Liver (tissue), 3 donors: ENCODE measurements at regions not wholly inside any gene's neighbourhood (a gene's known extent, or its start where the extent isn't known, plus 50 kb on each side); places are given as distances from the start of the nearest gene placed in this dataset.

Experiments used
- ATF3 ChIP-seq: IDR thresholded peaks from 2 replicates; pipeline ENCODE4 v1.6.1; 2016; ENCODE audit warnings: antibody characterized with exemption
- CTCF ChIP-seq: fragments of 150-350 bp; IDR thresholded peaks from 2 replicates; pipeline ENCODE4 v1.5.1; 2017; ENCODE audit warnings: improper control_type of control experiment, low read depth, low read length; ENCODE audit not compliant: missing input control
- EGR1 ChIP-seq, 2 donors: IDR thresholded peaks; 2 replicates each; pipeline ENCODE4 v1.6.1; 2016 to 2018; ENCODE audit warnings: antibody characterized with exemption in 2 of 2, low read depth in 2 of 2
- FOXA1 ChIP-seq: IDR thresholded peaks from 2 replicates; pipeline ENCODE4 v1.6.1; 2016; ENCODE audit warnings: antibody characterized with exemption
- JUND ChIP-seq, 2 donors: IDR thresholded peaks; 2 replicates each; pipeline ENCODE4 v1.6.1; 2016; ENCODE audit warnings: antibody characterized with exemption in 2 of 2
- MAX ChIP-seq: IDR thresholded peaks from 2 replicates; pipeline ENCODE4 v1.6.1; 2016; ENCODE audit warnings: antibody characterized with exemption
- RAD21 ChIP-seq, 2 donors: IDR thresholded peaks; 2 replicates each; pipeline ENCODE4 v1.6.1; 2016; ENCODE audit warnings: antibody characterized with exemption in 2 of 2, mild to moderate bottlenecking in 2 of 2
- RXRA ChIP-seq, 2 donors: IDR thresholded peaks; 2 replicates each; pipeline ENCODE4 v1.6.1; 2017 to 2018; ENCODE audit warnings: antibody characterized with exemption in 2 of 2, mild to moderate bottlenecking in 1 of 2
- SP1 ChIP-seq: IDR thresholded peaks from 2 replicates; pipeline ENCODE4 v1.6.1; 2018; ENCODE audit warnings: antibody characterized with exemption, mild to moderate bottlenecking
- YY1 ChIP-seq: IDR thresholded peaks from 2 replicates; pipeline ENCODE4 v1.6.1; 2016; ENCODE audit warnings: antibody characterized with exemption, mild to moderate bottlenecking
- TF ChIP-seq, protein P1 (sequence below): IDR thresholded peaks from 2 replicates; pipeline ENCODE4 v1.6.1; 2016; ENCODE audit warnings: antibody characterized with exemption
- donor health status: healthy.
- donor health status: healthy.

DNA sequence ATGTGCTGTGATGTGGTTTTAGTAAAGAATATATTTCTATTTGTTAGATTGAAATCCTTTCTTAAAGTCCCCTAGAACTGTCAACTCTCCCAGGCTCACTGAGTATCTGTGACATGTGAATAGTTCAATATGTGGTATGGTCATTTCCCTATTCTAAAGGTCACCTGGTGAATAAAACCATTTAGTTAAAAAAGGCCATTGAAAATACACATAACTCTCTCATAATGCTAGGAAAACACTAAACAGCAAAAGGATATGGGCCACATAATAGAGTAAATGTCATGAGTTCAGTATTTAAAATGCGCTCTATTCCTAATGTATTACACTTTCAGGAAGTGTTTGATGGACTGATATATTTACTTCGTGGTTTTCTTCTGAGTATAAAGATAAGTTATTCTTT lies 420.9 kb upstream of the JAG1 start:
- no peak for TF ChIP-seq MAX
- TF ChIP-seq CTCF, result no peak
- no peak for TF ChIP-seq EGR1 (IDR thresholded peaks at IDR 0.05; ENCODE audit: low read depth in 2 of 2)
- no peak for TF ChIP-seq JUND (IDR thresholded peaks at IDR 0.05)
- TF ChIP-seq RAD21 (IDR thresholded peaks at IDR 0.05), result no peak
- no peak for TF ChIP-seq YY1
- TF ChIP-seq FOXA1, result no peak
- no peak for TF ChIP-seq RXRA (IDR thresholded peaks at IDR 0.05)
- no peak for TF ChIP-seq ATF3
- TF ChIP-seq, protein P1, sequence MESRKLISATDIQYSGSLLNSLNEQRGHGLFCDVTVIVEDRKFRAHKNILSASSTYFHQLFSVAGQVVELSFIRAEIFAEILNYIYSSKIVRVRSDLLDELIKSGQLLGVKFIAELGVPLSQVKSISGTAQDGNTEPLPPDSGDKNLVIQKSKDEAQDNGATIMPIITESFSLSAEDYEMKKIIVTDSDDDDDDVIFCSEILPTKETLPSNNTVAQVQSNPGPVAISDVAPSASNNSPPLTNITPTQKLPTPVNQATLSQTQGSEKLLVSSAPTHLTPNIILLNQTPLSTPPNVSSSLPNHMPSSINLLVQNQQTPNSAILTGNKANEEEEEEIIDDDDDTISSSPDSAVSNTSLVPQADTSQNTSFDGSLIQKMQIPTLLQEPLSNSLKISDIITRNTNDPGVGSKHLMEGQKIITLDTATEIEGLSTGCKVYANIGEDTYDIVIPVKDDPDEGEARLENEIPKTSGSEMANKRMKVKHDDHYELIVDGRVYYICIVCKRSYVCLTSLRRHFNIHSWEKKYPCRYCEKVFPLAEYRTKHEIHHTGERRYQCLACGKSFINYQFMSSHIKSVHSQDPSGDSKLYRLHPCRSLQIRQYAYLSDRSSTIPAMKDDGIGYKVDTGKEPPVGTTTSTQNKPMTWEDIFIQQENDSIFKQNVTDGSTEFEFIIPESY, result no peak
- TF ChIP-seq SP1, result no peak
